K562 (cell line): ENCODE measurements at regions not wholly inside any gene's neighbourhood (a gene's known extent, or its start where the extent isn't known, plus 50 kb on each side); places are given as distances from the start of the nearest gene placed in this dataset.

Source experiments
- ARID2 ChIP-seq: fragments of 450-650 bp; IDR thresholded peaks from 2 replicates; pipeline ENCODE4 v1.6.1; 2017; ENCODE audit warnings: antibody characterized with exemption, mild to moderate bottlenecking
- CBFA2T3 ChIP-seq: fragments of 450-650 bp; IDR thresholded peaks from 2 replicates; pipeline ENCODE4 v1.6.1; 2017
- EHMT2 ChIP-seq: fragments of 450-650 bp; IDR thresholded peaks from 2 replicates; pipeline ENCODE4 v1.6.1; 2018; ENCODE audit warnings: antibody characterized with exemption
- EP300 ChIP-seq: IDR thresholded peaks from 2 replicates; pipeline ENCODE4 v1.6.1; 2012; ENCODE audit warnings: low read length, improper control_type of control experiment
- FOXK2 ChIP-seq, 2 experiments: fragments of 450-650 bp; IDR thresholded peaks in 1 of 2; conservative IDR thresholded peaks in 1 of 2; 2 replicates each; pipeline ENCODE4 v1.6.1; 2016; ENCODE audit warnings: low read depth in 2 of 2, mild to moderate bottlenecking in 1 of 2
- NUFIP1 ChIP-seq: fragments of 450-650 bp; IDR thresholded peaks from 2 replicates; pipeline ENCODE4 v1.6.1; 2018; ENCODE audit not compliant: partially characterized antibody
- RAD21 ChIP-seq, 2 experiments: fragments of 250-450 bp in 1 of 2; fragments of 450-650 bp in 1 of 2; sonication (Bioruptor Pico) in 1 of 2; formaldehyde crosslinking in 1 of 2; IDR thresholded peaks in 1 of 2; conservative IDR thresholded peaks in 1 of 2; 2 replicates each; pipeline versions ENCODE4 v1.4.0 to v1.8.0; 2020 to 2022; ENCODE audit warnings: mild to moderate bottlenecking in 2 of 2, moderate library complexity in 1 of 2
- SOX6 ChIP-seq: fragments of 450-650 bp; IDR thresholded peaks from 2 replicates; pipeline ENCODE4 v1.6.1; 2014; ENCODE audit warnings: mild to moderate bottlenecking
- TEAD2 ChIP-seq: fragments of 450-650 bp; IDR thresholded peaks from 2 replicates; pipeline ENCODE4 v1.6.1; 2016; ENCODE audit warnings: missing genetic modification characterization, control low read depth, missing compliant biosample characterization
- ZNF444 ChIP-seq: fragments of 250-450 bp; sonication (Bioruptor Pico); IDR thresholded peaks from 2 replicates; pipeline ENCODE4 v1.4.0; 2020; ENCODE audit warnings: mild to moderate bottlenecking, moderate library complexity
- ZNF507 ChIP-seq: conservative IDR thresholded peaks from 2 replicates; pipeline ENCODE4 v1.6.1; 2017; ENCODE audit warnings: missing genetic modification characterization, missing compliant biosample characterization
- TF ChIP-seq, protein P1 (sequence below): fragments of 450-650 bp; IDR thresholded peaks from 2 replicates; pipeline ENCODE4 v1.6.1; 2016; ENCODE audit warnings: low read depth
- TF ChIP-seq, protein P2 (sequence below): sonication (generic); formaldehyde crosslinking; IDR thresholded peaks from 2 replicates; pipeline ENCODE4 v1.8.0; 2023; ENCODE audit warnings: missing genetic modification reagents, mild to moderate bottlenecking, borderline replicate concordance

DNA sequence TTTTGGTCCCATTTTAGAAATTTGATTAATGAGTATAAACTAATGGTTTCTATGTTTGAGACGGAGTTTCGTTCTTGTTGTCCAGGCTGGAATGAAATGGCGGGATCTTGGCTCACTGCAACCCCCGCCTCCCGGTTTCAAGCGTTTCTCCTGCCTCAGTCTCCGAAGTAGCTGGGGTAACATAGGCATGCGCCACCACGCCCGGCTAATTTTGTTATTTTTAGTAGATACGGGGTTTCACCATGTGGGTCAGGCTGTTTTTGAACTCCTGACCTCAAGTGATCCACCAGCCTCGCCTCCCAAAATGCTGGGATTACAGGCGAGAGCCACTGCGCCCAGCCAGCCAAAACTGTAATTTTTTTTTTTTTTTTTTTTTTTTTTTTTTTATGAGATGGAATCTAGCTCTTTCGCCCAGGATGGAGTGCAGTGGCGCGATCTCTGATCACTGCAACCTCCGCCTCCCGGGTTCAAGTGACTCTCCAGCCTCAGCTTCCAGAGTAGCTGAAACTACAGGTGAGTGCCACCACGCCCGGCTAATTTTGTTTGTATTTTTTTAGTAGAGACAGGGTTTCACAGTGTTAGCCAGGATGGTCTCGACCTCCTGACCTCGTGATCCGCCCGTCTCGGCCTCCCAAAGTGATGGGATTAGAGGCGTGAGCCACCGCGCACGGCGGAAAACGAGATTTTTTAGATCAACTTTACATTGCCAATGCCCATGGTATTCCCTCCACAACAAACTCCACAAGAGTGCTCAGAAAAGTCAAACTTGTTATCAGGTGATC lies 127.8 kb downstream of the HFE start (continued):
- TF ChIP-seq ARID2: no peak
- no peak for TF ChIP-seq SOX6
- TF ChIP-seq, protein P1, sequence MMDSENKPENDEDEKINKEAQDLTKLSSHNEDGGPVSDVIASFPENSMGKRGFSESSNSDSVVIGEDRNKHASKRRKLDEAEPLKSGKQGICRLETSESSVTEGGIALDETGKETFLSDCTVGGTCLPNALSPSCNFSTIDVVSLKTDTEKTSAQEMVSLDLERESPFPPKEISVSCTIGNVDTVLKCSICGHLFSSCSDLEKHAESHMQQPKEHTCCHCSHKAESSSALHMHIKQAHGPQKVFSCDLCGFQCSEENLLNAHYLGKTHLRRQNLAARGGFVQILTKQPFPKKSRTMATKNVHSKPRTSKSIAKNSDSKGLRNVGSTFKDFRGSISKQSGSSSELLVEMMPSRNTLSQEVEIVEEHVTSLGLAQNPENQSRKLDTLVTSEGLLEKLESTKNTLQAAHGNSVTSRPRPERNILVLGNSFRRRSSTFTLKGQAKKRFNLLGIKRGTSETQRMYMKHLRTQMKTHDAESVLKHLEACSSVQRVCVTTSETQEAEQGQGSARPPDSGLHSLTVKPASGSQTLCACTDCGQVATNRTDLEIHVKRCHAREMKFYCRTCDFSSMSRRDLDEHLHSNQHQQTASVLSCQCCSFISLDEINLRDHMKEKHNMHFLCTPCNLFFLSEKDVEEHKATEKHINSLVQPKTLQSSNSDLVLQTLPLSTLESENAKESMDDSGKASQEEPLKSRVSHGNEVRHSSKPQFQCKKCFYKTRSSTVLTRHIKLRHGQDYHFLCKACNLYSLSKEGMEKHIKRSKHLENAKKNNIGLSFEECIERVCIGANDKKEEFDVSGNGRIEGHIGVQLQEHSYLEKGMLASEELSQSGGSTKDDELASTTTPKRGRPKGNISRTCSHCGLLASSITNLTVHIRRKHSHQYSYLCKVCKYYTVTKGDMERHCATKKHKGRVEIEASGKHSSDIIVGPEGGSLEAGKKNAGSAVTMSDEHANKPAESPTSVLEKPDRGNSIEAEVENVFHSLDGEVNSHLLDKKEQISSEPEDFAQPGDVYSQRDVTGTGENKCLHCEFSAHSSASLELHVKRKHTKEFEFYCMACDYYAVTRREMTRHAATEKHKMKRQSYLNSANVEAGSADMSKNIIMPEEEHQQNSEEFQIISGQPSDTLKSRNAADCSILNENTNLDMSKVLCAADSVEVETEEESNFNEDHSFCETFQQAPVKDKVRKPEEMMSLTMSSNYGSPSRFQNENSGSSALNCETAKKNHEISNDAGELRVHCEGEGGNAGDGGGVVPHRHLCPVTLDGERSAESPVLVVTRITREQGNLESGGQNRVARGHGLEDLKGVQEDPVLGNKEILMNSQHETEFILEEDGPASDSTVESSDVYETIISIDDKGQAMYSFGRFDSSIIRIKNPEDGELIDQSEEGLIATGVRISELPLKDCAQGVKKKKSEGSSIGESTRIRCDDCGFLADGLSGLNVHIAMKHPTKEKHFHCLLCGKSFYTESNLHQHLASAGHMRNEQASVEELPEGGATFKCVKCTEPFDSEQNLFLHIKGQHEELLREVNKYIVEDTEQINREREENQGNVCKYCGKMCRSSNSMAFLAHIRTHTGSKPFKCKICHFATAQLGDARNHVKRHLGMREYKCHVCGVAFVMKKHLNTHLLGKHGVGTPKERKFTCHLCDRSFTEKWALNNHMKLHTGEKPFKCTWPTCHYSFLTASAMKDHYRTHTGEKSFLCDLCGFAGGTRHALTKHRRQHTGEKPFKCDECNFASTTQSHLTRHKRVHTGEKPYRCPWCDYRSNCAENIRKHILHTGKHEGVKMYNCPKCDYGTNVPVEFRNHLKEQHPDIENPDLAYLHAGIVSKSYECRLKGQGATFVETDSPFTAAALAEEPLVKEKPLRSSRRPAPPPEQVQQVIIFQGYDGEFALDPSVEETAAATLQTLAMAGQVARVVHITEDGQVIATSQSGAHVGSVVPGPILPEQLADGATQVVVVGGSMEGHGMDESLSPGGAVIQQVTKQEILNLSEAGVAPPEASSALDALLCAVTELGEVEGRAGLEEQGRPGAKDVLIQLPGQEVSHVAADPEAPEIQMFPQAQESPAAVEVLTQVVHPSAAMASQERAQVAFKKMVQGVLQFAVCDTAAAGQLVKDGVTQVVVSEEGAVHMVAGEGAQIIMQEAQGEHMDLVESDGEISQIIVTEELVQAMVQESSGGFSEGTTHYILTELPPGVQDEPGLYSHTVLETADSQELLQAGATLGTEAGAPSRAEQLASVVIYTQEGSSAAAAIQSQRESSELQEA: no peak
- TF ChIP-seq EHMT2: no peak
- TF ChIP-seq TEAD2 (tag): no peak
- no peak for TF ChIP-seq CBFA2T3
- TF ChIP-seq FOXK2 (conservative IDR thresholded peaks at IDR 0.05 in 1 of 2, IDR thresholded peaks at IDR 0.05 in 1 of 2; ENCODE audit: low read depth in 2 of 2): no peak
- no peak for TF ChIP-seq ZNF444
- no peak for TF ChIP-seq EP300
- TF ChIP-seq ZNF507 (tag): no peak
- no peak for TF ChIP-seq NUFIP1
- no peak for TF ChIP-seq RAD21 (CRISPR knock-in tag; conservative IDR thresholded peaks at IDR 0.05 in 1 of 2, IDR thresholded peaks at IDR 0.05 in 1 of 2)
- TF ChIP-seq, protein P2, sequence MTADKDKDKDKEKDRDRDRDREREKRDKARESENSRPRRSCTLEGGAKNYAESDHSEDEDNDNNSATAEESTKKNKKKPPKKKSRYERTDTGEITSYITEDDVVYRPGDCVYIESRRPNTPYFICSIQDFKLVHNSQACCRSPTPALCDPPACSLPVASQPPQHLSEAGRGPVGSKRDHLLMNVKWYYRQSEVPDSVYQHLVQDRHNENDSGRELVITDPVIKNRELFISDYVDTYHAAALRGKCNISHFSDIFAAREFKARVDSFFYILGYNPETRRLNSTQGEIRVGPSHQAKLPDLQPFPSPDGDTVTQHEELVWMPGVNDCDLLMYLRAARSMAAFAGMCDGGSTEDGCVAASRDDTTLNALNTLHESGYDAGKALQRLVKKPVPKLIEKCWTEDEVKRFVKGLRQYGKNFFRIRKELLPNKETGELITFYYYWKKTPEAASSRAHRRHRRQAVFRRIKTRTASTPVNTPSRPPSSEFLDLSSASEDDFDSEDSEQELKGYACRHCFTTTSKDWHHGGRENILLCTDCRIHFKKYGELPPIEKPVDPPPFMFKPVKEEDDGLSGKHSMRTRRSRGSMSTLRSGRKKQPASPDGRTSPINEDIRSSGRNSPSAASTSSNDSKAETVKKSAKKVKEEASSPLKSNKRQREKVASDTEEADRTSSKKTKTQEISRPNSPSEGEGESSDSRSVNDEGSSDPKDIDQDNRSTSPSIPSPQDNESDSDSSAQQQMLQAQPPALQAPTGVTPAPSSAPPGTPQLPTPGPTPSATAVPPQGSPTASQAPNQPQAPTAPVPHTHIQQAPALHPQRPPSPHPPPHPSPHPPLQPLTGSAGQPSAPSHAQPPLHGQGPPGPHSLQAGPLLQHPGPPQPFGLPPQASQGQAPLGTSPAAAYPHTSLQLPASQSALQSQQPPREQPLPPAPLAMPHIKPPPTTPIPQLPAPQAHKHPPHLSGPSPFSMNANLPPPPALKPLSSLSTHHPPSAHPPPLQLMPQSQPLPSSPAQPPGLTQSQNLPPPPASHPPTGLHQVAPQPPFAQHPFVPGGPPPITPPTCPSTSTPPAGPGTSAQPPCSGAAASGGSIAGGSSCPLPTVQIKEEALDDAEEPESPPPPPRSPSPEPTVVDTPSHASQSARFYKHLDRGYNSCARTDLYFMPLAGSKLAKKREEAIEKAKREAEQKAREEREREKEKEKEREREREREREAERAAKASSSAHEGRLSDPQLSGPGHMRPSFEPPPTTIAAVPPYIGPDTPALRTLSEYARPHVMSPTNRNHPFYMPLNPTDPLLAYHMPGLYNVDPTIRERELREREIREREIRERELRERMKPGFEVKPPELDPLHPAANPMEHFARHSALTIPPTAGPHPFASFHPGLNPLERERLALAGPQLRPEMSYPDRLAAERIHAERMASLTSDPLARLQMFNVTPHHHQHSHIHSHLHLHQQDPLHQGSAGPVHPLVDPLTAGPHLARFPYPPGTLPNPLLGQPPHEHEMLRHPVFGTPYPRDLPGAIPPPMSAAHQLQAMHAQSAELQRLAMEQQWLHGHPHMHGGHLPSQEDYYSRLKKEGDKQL (CRISPR knock-in tag): no peak
